RKO (cell line): ENCODE measurements at regions not wholly inside any gene's neighbourhood (a gene's known extent, or its start where the extent isn't known, plus 50 kb on each side); places are given as distances from the start of the nearest gene placed in this dataset.
A peak's percentile ranks its signal among the peaks of the same experiment; 100 is the strongest.
"Not testable (repeated sequence)": the region's sequence is repeated elsewhere in the genome, so short reads cannot be mapped to it uniquely, and the experiment has no call there.

ENCODE experiments used
- DNase-seq: peaks from one replicate; pipeline ENCODE4 v3.0.0-alpha.2; 2016; ENCODE audit warnings: low spot score

- not testable (repeated sequence) for DNase-seq
These were observed 325.4 kb downstream of the PPP1R3A start for GRCh38 chr7:113593455-113593854.

GRCh38 chr7:113592924-113593323 lies 325.9 kb downstream of the PPP1R3A start:
- DNase-seq, result not testable (repeated sequence)

- DNase-seq, result peak; percentile 65
These were observed 336.3 kb downstream of the PPP1R3A start for GRCh38 chr7:113582471-113582870.

GRCh38 chr7:113563257-113563656 lies 355.6 kb downstream of the PPP1R3A start:
- not testable (repeated sequence) for DNase-seq

GRCh38 chr7:113562801-113563200 lies 356.0 kb downstream of the PPP1R3A start:
- DNase-seq, result no peak

GRCh38 chr7:113562242-113562641 lies 356.6 kb downstream of the PPP1R3A start:
- DNase-seq, result no peak

- no peak for DNase-seq
These were observed 357.4 kb downstream of the PPP1R3A start for GRCh38 chr7:113561446-113561845.

GRCh38 chr7:113550966-113551365 lies 367.8 kb downstream of the PPP1R3A start:
- DNase-seq, result no peak

GRCh38 chr7:113548561-113548960 lies 370.2 kb downstream of the PPP1R3A start:
- DNase-seq, result peak; percentile 32

GRCh38 chr7:113548137-113548536 lies 370.7 kb downstream of the PPP1R3A start:
- DNase-seq, result no peak

- DNase-seq, result peak; percentile 68
These were observed 397.3 kb downstream of the PPP1R3A start for GRCh38 chr7:113521468-113521867.

- no peak for DNase-seq
These were observed 399.3 kb downstream of the PPP1R3A start for GRCh38 chr7:113519472-113519871.

GRCh38 chr7:113504691-113505090 lies 386.3 kb upstream of the SMIM30 start:
- DNase-seq, result no peak

- DNase-seq, result no peak
These were observed 385.8 kb upstream of the SMIM30 start for GRCh38 chr7:113504142-113504541.

GRCh38 chr7:113496586-113496985 lies 378.2 kb upstream of the SMIM30 start:
- DNase-seq, result not testable (repeated sequence)

GRCh38 chr7:113494797-113495566 lies 376.6 kb upstream of the SMIM30 start:
- DNase-seq, result not testable (repeated sequence)

GRCh38 chr7:113491305-113491704 lies 373.0 kb upstream of the SMIM30 start:
- no peak for DNase-seq

- no peak for DNase-seq
These were observed 369.8 kb upstream of the SMIM30 start for GRCh38 chr7:113487925-113488731.

GRCh38 chr7:113486548-113486947 lies 368.2 kb upstream of the SMIM30 start:
- no peak for DNase-seq

- no peak for DNase-seq
These were observed 365.3 kb upstream of the SMIM30 start for GRCh38 chr7:113483657-113484056.

- DNase-seq, result no peak
These were observed 362.2 kb upstream of the SMIM30 start for GRCh38 chr7:113480537-113480936.

- no peak for DNase-seq
These were observed 345.9 kb upstream of the SMIM30 start for GRCh38 chr7:113464096-113464855.
